Lung microvascular endothelial cell (primary cell): ENCODE measurements at regions not wholly inside any gene's neighbourhood (a gene's known extent, or its start where the extent isn't known, plus 50 kb on each side); places are given as distances from the start of the nearest gene placed in this dataset.

Source experiments
- DNase-seq, 2 donors: peaks; one replicate each; pipeline versions ENCODE4 v3.0.0 to v3.0.0-alpha.2; 2010; ENCODE audit warnings: low read depth in 2 of 2

DNA sequence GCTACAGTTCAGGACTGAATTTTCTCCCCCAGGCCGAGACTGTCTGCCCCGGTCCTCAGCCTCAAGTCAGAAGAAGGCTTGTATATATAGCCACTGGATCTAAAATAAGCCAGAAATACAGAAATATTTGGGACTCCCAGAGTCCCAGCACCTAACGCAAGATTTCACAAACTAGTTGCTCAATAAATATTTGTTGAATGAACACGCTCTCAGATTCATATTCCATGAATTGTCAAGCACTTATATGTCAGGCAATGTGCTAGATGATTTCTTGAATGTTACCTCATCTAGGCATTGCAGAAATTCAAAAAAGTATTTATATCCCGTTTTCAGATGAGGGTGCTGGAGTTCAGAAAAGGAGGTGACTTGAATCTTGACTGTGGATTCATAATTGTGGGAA is 163.7 kb upstream of the KLHL29 start:
- DNase-seq = no peak

DNA sequence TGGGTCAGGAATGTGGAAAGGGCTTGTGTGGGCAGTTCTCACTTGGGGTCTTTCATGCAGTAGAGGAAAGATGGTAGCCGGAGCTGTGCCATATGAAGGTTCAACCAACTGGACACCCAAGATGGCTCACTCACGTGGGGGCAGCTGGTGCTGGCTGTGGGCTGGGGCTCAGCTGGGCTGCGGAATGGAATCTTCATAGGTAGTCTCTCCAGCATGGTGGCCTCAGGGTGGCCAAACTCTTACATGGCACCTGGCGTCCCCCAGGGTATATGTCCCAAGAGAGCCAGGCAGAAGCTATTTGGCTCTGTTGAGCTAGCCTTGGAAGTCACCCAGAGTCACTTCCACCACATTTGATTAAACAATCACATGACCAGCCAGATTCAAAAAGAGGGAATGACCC is 163.1 kb upstream of the KLHL29 start:
- DNase-seq = no peak

DNA sequence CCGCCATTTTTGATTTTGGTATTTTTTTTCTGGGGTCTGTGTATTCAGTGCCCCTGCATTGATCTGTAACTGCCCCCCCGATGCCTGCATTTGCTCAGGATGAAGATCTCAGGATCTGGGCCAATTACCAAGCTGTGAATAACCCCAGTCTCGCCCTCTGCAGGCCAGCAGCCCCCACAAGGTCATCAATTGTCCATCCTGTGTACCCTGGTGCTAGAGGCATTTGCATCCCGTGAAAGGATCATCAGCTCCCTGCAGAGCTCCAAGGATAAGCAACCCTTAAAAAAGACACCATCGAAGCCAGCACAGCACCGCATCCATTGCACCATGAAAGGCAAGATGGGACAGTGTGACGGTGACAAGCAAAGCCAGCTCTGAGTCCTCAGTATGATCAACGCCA is 154.1 kb upstream of the KLHL29 start:
- no peak for DNase-seq

DNA sequence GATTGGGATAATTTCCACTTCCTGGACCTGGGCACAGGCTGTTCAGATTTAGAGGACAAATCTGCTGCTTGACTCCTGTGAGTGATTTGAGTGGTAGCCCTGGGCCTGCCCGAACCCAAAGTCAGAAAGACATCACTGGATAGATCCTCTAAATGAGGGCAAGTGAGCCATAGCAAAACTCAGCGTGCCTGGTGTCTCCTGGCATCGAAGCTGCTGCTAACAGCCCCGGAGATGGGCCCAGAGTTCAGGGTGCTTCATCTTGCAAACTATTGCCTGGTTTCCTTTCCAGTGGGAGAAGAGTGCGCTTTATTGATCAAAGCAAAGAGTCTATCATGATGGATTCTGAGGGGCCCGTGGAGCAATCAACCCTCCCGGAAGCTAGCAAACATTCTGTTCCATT is 153.1 kb upstream of the KLHL29 start:
- DNase-seq = no peak

DNA sequence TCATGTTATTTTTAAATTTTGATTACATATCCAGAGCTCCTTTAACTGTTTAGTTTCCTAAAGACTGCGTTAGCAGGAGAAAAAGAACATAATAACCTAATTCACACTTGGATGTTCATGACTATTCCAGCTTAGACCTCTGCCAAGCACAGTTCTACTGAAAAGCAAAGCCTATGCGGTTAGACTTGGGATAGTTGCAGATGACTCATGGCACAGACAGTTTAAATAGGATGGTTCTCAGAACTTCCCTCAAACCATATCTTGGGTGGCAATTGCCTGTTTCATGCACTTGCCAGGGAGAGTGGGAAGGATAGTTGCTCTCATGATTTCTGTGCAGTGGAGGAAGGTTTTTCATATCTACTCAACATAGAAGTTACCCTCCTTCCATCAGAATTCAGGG is 149.7 kb upstream of the KLHL29 start:
- DNase-seq = no peak

DNA sequence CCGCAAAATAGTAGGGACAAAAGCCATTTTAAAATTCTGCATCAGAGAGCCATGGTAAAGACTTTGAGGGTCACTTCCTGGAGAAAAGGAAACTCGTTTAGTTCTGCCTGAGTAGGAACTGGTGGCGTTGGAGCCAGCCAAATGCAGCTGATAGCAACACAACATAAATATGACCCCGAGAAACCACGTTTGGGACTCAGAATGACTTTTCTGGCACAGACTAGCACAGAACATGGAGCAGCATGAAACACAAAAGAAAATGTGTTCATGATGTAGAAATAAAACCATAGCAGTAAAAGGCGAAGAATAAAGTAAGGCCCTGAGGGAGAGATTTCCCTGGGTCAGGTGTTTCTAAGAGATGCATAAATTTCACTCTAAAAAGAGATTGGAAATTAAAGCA is 149.2 kb upstream of the KLHL29 start:
- no peak for DNase-seq

DNA sequence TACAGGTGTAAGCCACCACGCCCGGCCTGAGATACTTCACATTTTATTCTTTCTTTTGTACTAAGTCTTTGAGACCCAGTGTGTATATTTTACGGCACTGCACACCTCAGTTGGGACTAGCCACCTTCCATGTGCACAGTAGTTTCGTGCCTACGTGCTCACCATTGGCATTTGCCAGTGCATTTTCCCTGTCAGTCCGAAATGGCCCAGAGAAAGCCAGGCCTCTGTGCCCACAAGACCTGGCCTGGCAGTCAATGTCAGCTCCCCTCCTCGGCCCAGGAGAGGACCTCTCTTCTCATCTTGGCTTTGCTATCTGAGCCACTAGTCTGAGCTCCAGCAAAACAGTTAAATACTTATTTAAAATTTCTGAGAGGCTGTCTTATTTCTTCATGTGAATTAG is 147.8 kb upstream of the KLHL29 start:
- DNase-seq = no peak

DNA sequence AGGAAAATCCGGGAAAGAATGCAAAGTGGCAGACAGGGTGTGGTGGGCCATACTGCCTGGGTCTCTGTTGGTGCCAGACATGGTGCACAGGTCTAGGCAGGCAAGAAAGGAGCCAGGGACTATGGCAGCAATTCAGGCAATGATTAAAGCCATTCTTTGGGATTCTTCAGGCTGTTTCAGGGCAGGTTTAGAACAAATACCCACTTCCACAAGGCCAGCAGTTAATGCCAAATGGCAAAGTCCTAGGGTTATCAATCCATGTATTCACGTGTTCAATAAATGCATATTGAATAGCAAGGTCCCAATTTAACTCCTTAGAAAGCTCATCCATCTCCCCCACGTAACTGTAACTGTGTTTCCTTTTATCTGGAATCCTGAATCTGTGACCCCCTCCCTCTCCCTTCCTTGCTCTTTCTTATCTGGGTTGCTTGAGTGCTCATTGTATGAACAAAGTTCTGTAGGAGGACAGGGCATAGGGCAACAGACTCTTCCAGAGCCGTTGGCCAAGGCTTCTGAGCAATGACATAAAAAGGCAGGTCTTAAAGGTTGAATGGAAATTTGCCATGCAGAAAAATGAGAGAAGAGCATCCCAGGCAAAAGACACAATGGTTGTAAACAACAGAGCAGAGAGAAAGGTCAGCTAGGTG is 146.8 kb upstream of the KLHL29 start:
- DNase-seq = no peak

DNA sequence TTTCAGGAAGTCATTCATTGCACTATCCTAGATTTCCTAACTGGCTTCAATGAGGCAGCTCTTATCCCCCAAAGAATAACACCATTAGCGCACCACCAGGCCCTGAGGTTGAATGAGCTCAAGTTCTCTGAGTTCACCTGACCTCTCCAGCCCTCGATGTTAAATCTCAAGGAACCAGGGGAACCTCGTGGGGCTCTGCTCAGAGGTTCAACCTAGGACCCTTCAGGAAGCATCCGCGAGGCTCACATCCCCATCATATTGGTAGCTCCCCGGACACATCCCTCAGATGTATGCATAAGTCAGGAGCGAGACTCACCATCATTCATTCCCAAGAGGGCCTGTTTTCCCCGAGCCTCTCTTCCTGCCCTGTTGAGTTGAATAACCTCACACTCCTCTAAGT is 145.6 kb upstream of the KLHL29 start:
- no peak for DNase-seq

DNA sequence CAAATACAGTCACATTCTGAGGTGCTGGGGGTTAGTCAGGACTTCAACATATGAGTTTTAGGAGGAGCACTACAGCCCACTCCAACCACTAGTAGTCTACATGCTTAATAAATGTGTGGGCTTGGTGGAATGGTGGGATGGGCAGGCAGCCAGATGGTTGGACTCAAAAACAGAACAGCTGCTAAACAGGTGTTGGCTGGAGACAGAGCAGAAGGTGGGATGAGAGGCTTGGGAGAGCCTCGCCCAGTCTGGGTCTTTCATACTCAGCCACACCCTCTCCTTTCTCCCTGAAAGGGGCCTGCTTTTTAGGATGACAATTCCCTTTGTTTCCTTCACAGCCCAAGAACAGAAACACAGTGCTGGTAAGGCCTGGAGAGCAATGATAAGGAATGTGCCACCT is 143.9 kb upstream of the KLHL29 start:
- no peak for DNase-seq

DNA sequence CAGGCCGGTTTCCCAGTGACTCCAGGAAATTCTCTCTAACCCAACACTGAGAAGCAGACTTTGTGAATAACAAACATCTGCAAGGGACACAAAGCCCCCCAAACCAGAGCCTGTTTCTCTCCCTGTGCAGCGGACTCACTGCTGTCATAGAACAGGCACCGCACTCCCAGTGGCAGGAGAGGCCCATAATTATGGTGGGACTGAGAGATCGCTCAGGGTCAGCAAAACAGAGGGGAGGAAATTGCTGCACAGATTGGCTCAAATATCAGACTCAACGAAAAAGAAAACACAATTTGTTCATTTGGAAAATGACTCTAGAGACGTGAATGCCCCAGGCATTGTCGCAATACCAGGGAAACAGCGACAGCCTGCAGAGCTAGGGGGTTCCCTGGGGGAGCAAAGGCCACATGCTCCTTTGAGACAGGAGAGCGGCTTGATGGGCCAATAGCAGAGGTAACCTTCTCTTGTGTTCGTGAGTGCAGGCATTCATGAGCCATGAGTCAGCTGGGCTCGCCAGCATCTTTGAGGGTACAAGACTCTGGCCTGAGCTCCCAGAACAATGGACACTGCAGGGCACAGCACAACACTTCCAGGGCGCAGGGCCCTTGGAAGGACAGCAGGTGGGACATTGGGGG is 143.3 kb upstream of the KLHL29 start:
- DNase-seq = no peak

DNA sequence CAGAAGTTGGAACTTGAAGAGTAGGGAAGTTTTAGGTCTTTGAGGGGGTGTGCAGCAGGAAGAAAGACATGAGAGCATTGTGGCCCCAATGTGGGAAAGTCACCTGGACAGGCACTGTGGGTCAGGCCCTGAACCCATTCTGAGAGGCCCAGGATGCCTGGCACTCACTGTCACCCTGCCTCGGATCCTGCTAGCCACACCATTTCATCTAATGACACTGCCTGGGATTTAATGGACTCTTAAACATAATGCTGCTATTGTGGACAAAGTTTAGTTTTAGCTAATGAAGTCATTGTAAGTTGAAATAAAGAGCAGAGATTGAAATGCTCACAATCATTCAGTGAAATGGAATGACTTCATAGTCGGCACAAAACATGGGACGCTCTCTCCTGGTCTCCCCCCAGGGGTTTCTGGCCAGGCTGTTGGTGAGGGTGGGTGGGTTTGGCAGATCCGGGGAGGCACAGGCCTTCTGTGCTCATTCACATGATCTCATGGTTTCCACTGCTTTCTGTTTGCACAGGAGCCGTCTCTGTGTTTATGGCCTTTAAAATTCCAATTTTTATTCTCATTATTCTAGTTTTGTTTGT is 141.8 kb upstream of the KLHL29 start:
- no peak for DNase-seq

DNA sequence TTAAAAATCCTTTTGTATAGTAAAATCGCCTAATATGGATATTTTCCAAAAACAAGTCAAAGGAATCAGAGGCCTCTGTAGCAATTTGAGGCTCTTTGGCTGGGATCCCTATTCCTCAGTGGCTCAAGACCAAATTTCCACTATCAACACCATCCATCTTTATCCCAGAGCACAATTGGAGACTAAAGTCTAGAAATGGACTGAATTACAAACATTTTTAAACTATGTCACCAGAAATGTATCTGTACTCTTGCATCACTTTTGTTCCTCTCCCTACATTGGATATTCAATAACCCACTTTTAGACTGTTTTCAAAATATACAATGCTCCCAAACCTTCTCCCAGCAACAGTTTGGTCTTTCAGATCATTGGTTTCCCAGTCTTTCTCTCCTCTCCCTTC is 140.4 kb upstream of the KLHL29 start:
- no peak for DNase-seq

DNA sequence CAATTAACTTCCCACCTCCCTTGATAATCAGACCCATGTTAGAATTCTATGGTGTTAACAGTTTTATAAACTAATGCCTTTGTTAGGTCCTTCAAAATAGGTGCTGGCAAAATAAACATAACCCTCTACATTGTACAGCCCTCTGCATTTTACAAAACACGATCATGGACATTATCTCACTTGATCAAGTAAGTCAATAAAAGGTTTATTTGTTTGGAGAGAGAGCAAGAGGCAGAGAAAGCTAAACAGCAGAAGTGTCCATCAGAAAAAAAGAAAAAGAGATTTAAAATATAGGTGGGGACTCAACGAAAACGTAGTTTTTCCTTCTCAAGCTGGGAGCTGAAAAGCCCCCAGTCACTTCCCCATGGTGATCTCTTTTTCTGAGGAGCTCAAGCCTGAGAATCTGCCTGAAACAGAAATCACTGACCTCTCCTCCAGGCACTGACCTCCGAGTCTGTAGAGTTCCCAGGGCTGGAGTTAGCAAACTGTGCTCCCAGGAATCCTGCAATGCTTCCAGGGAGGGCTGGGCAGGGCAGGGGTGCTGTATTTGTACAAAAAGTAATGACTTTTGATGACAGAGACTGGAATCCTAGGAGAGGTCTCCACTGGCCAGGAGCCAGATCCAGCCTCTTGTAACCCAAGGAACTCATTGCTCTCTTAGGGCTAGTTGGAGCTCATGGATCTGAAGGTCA is 137.8 kb upstream of the KLHL29 start:
- DNase-seq = no peak

DNA sequence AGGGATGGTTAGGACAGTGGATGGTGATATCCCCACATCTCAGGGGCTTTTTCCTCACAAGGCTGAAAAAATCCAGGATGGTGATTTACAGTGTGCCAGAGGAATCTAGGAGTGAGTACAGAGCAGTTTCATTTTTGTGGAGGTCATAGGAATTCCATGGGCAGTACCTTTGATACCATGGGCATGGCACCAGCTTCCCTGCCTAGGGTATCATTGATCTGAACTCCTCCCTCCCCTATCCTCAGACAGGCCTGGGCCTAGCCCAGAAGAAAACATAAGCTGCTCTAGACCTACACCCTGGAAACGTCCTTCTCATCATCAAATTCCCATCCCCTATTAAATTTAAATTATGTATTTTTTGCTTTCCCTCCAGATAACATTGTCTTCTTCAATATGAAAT is 136.3 kb upstream of the KLHL29 start:
- no peak for DNase-seq

DNA sequence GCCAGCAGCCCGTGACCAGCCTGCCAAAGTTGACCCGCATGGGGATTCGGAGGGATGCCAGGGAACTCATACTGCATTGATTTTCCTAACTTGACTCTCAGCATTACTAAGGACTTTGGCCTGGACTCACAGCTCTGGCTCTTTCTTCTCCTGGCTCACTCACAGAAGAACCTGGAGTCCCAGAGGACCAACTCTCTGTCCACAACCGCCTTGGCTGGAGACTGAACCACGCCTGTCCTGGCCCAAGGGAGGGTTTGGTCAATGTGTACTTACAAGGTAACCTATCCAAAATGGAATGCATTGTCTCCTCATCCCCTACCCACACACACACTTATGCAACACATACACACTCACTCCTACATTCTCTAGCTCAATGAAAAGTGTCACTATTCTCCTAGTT is 135.6 kb upstream of the KLHL29 start:
- DNase-seq = no peak

DNA sequence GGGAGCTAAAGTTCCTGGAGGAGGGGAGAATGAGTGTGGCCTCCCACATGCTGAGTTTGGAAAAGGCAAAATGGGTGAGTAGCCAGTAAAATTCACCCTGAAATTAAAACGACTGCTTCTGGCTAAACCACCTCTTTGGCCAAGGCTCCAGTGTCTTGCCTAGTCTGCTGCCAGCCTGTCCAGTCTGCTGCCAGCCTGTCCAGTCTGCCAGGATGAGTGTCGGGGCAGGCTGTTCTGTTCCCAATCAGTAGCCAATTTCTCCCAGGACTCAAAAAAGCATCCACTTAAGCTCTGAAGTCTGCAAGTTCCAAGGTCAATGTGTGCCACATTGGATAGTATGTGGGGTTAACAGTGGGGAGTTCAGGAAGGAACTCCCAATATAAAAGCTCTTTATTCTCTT is 134.6 kb upstream of the KLHL29 start:
- DNase-seq = no peak

DNA sequence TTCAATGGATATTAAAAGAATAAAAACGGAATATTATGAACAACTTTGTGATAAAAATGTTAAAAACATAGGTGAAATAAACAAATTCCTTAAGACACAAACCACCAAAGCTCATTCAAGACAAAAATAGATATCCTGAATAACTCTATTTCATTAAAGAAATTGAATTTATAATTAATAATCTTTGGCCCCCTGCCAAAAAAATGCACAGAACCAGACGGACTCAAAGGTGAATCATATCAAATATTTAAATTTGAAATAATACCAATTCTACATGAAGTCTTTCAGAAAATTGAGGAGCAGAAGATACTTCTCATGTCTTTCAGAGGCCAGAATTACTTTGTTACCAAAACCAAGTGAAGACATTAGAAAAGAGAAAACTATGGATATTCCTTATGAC is 128.3 kb upstream of the KLHL29 start:
- no peak for DNase-seq

DNA sequence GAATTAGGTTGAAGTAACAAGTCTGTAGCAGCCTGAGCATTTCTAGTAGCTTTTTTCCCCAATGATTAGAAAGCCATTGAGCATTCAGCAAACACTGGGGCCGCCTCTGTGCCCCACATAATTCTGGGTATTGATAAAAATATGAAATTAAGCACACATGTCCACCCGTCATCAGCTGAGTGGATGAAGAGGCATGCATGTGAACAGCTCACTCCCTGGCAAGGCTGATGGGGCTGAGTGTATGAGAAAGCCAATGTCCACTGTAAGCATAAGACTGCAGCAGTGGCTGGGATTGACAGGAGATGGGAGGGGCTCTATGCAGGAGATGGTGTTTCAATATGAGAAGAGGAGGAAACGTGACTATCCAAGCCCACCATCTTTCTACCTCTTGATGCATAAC is 124.4 kb upstream of the KLHL29 start:
- no peak for DNase-seq

DNA sequence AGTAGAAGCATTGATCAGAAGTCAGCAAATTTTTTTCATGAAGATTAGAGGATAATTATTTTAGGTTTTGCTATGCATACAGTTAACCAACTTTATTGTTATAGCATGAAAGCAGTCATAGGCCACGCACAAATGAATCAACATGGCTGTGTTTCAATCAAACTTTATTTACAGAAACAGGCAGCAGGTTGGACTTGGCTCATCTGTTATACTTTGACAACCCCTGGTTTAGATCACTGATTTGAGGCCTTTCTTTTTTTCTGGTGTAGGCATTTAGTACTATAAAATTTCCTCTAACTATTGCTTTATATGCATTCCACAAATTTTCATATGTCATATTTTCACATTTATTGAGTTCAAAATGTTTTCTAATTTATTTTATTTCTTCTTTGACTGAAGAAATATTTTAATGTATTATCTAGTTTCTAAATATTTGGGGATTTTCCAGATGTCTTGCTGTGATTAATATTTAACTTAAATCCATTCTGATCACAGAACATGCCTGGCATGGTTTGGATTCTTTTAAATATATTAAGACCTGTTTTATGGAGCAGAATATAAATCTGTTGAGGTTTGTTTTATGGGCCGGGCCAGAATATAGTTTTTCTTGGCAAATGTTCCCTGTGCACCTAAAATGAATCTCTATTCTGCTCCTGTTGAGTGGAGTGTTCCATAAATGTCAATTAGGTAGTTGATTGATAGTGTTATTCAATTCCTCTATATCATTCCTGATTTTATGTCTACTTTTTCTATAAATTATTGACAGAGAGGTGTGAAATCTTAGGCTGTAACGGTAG is 116.3 kb upstream of the KLHL29 start:
- no peak for DNase-seq

DNA sequence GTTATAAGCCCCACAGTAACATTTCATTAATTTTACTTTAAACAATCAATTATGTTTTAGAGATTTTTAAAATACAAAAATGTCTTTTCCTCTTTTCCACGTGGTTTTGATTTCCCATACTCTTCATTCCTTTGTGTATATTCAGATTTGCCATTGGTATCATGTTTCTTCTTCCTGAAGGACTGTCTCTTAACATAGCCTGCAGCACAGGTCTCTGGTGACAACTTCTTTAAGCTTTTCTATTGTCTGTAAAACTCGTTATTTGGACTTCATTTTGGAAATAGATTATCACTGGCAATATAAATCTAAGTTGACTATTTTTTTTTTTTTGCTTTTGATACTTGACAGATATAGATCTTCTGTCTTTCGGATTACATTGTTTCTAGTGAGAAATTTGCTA is 115.2 kb upstream of the KLHL29 start:
- no peak for DNase-seq

DNA sequence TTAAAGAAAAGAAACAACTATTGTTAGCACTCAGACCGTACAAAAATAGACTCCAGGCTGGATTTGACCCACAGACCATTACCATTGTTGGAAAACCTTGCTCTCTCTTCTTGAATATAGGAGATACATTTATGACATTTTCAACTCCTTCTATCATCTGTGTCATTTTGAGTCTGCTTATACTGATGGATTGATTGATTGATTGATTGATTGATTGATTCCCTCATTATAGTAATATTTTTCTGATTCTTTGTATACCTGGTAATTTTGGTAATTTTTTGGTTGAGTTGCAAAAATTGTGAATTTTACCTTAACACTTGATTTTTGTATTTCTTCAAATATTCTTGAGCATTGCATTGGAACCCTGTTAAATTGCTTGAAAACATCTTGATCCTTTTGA is 114.2 kb upstream of the KLHL29 start:
- no peak for DNase-seq
